ENCODE measurements at regions not wholly inside any gene's neighbourhood (a gene's known extent, or its start where the extent isn't known, plus 50 kb on each side); places are given as distances from the start of the nearest gene placed in this dataset.

GRCh38 chr3:14262867-14263266 lies 84.2 kb downstream of the LSM3 start:
- TF ChIP-seq CTCF (IDR thresholded peaks at IDR 0.05) = no peak
- no peak for TF ChIP-seq POLR2A (IDR thresholded peaks at IDR 0.05)
